A673 (cell line): ENCODE measurements at regions not wholly inside any gene's neighbourhood (a gene's known extent, or its start where the extent isn't known, plus 50 kb on each side); places are given as distances from the start of the nearest gene placed in this dataset.

Source experiments
- BruUV-seq: library from RNA; stranded (reverse); fragments of 400-500 nt; replicated peaks from 2 replicates; lab custom pipeline; 2021; lab: Mats Ljungman, UMichigan
- CTCF ChIA-PET: fragments of 300-600 bp; sonication (Branson Sonifier 250); formaldehyde crosslinking; loops from one replicate; lab custom pipeline; 2022; ENCODE audit warnings: antibody characterized with exemption; lab: Charles Lee
- POLR2A ChIA-PET: fragments of 300-600 bp; sonication (Branson Sonifier 250); formaldehyde crosslinking; loops from one replicate; lab custom pipeline; 2022; ENCODE audit warnings: antibody characterized with exemption; ENCODE audit not compliant: low non-redundant PET; lab: Charles Lee
- DNase-seq: peaks from one replicate; pipeline ENCODE4 v3.0.0-alpha.2; 2015; ENCODE audit warnings: low spot score
- H3K27ac ChIP-seq: fragments of 200-600 bp; sonication (generic); 2 replicates; pipeline ENCODE4 v1.5.1; 2016; ENCODE audit warnings: mixed run types, low read depth, mild to moderate bottlenecking, mixed read lengths, antibody characterized with exemption, low read length; ENCODE audit not compliant: poor library complexity, severe bottlenecking
- H3K27me3 ChIP-seq: fragments of 200-600 bp; sonication (generic); replicated peaks from 2 replicates; pipeline ENCODE4 v1.6.1; 2017; ENCODE audit warnings: mixed run types, low read depth, mild to moderate bottlenecking, mixed read lengths, antibody characterized with exemption, low read length; ENCODE audit not compliant: insufficient read depth, poor library complexity
- H3K36me3 ChIP-seq: fragments of 200-600 bp; sonication (generic); 2 replicates; pipeline ENCODE4 v1.6.1; 2016; ENCODE audit warnings: mixed run types, mild to moderate bottlenecking, mixed read lengths, antibody characterized with exemption, low read length; ENCODE audit not compliant: insufficient read depth, poor library complexity, severe bottlenecking
- H3K4me1 ChIP-seq: fragments of 200-600 bp; sonication (generic); 2 replicates; pipeline ENCODE4 v1.6.1; 2017; ENCODE audit warnings: mixed run types, mild to moderate bottlenecking, mixed read lengths, antibody characterized with exemption, low read length; ENCODE audit not compliant: insufficient read depth, poor library complexity, severe bottlenecking
- H3K4me3 ChIP-seq: fragments of 200-600 bp; sonication (generic); 2 replicates; pipeline ENCODE4 v1.5.1; 2016; ENCODE audit warnings: low read depth, mixed run types, mild to moderate bottlenecking, mixed read lengths, low read length; ENCODE audit not compliant: poor library complexity, severe bottlenecking
- H3K9me3 ChIP-seq: fragments of 200-600 bp; sonication (generic); 2 replicates; pipeline ENCODE4 v1.6.1; 2016; ENCODE audit warnings: mixed run types, low read depth, mild to moderate bottlenecking, mixed read lengths, antibody characterized with exemption, low read length; ENCODE audit not compliant: poor library complexity, severe bottlenecking
- CTCF ChIP-seq: fragments of 300-800, 200-600 bp; sonication (generic); conservative IDR thresholded peaks from 2 replicates; pipeline ENCODE4 v1.5.1; 2017; ENCODE audit warnings: low read depth, mild to moderate bottlenecking, antibody characterized with exemption, low read length, moderate library complexity, mixed read lengths
- EZH2 ChIP-seq: fragments of 200-600 bp; sonication (generic); IDR thresholded peaks from 2 replicates; pipeline ENCODE4 v1.6.1; 2017; ENCODE audit warnings: borderline replicate concordance, low read depth, mild to moderate bottlenecking, mixed read lengths, antibody characterized with exemption, low read length; ENCODE audit not compliant: poor library complexity, severe bottlenecking
- intact Hi-C: fragments of 100-400 bp; cut with micrococcal nuclease; formaldehyde crosslinking; loops from one replicate; pipeline ENCODE4 v1.10.0; 2022; ENCODE audit not compliant: unreplicated experiment

- TF ChIP-seq EZH2: no peak
- TF ChIP-seq CTCF: no peak
- peaks cover 29% of the 10 kb centered on the region for H3K4me1 ChIP-seq
- no TSS peak for BruUV-seq
- no peaks in the 10 kb centered on the region for H3K27me3 ChIP-seq
- no peak for DNase-seq
- ChIA-PET POLR2A (no interaction called here), CTCF (no interaction called here)
- no peak overlapping the region for H3K4me3 ChIP-seq
- no peak overlapping the region for H3K27ac ChIP-seq
- H3K9me3 ChIP-seq: no peaks in the 10 kb centered on the region
- intact Hi-C loops: no loop called here
- no peaks in the 10 kb centered on the region for H3K36me3 ChIP-seq
Measured at GRCh38 chr1:30268923-30269666, 454.3 kb downstream of the MATN1 start.

- POLR2A ChIA-PET: interaction anchor here (0.6 kb wide), 1 partner anchor 313 kb away, joined by 6 read pairs; no protein-coding TSS in a partner anchor
- TF ChIP-seq EZH2 (no peak), CTCF (no peak)
- no peaks in the 10 kb centered on the region for H3K36me3 ChIP-seq
- H3K9me3 ChIP-seq: no peaks in the 10 kb centered on the region
- no TSS peak for BruUV-seq
- peaks cover 16% of the 10 kb centered on the region for H3K4me1 ChIP-seq
- intact Hi-C loops: no loop called here
- no peaks in the 10 kb centered on the region for H3K27me3 ChIP-seq
- CTCF ChIA-PET: no interaction called here
- no peak overlapping the region for H3K4me3 ChIP-seq
- no peak overlapping the region for H3K27ac ChIP-seq
- DNase-seq: no peak
Measured at GRCh38 chr1:30267856-30268255, 455.5 kb downstream of the MATN1 start.

GRCh38 chr1:30267046-30267445 lies 456.3 kb downstream of the MATN1 start:
- BruUV-seq: no TSS peak
- intact Hi-C loops: no loop called here

More at GRCh38 chr1:30267046-30267445, 456.3 kb downstream of the MATN1 start:
- Histone ChIP-seq H3K36me3 (no peaks in the 10 kb centered on the region), H3K27ac (no peak overlapping the region), H3K4me3 (no peak overlapping the region), H3K4me1 (peaks cover 11% of the 10 kb centered on the region), H3K27me3 (no peaks in the 10 kb centered on the region), H3K9me3 (no peaks in the 10 kb centered on the region)
- ChIA-PET POLR2A (interaction anchor here (0.6 kb wide), 1 partner anchor 313 kb away, joined by 6 read pairs; no protein-coding TSS in a partner anchor), CTCF (no interaction called here)
- TF ChIP-seq CTCF (no peak), EZH2 (no peak)
- no peak for DNase-seq
